Retinal pigment epithelial cell (primary cell): ENCODE measurements at regions not wholly inside any gene's neighbourhood (a gene's known extent, or its start where the extent isn't known, plus 50 kb on each side); places are given as distances from the start of the nearest gene placed in this dataset.
"Not testable (repeated sequence)": the region's sequence is repeated elsewhere in the genome, so short reads cannot be mapped to it uniquely, and the experiment has no call there.

Experiments
- DNase-seq: peaks from one replicate; pipeline ENCODE4 v3.0.0-alpha.2; 2010; ENCODE audit warnings: low read depth
- H3K4me3 ChIP-seq: 2 replicates; pipeline ENCODE4 v1.5.1; 2011; ENCODE audit warnings: mild to moderate bottlenecking, low read length, control low read depth, moderate library complexity
- CTCF ChIP-seq: conservative IDR thresholded peaks from 2 replicates; pipeline ENCODE4 v1.5.1; 2011; ENCODE audit warnings: low read depth, low read length, control low read depth, inconsistent platforms

GRCh38 chrX:121169099-121170035 is 122.0 kb downstream of the GLUD2 start:
- H3K4me3 ChIP-seq = no peak overlapping the region
- no peak for TF ChIP-seq CTCF
- DNase-seq = no peak

GRCh38 chrX:121172703-121173102 is 125.3 kb downstream of the GLUD2 start:
- H3K4me3 ChIP-seq = no peak overlapping the region
- TF ChIP-seq CTCF = no peak
- DNase-seq = no peak

- no peak overlapping the region for H3K4me3 ChIP-seq
- peak; percentile 5 for DNase-seq
- TF ChIP-seq CTCF = no peak
Observed at GRCh38 chrX:121179972-121180371, 132.6 kb downstream of the GLUD2 start.

- TF ChIP-seq CTCF = no peak
- no peak overlapping the region for H3K4me3 ChIP-seq
- DNase-seq = no peak
Observed at GRCh38 chrX:121191779-121192178, 144.4 kb downstream of the GLUD2 start.

GRCh38 chrX:121195719-121196118 is 148.3 kb downstream of the GLUD2 start:
- TF ChIP-seq CTCF = no peak
- no peak overlapping the region for H3K4me3 ChIP-seq
- DNase-seq = no peak

GRCh38 chrX:121196872-121197444 is 149.5 kb downstream of the GLUD2 start:
- not testable (repeated sequence) for DNase-seq, H3K4me3 ChIP-seq

GRCh38 chrX:121208563-121208962 is 161.2 kb downstream of the GLUD2 start:
- DNase-seq = no peak
- no peak for TF ChIP-seq CTCF
- H3K4me3 ChIP-seq = no peak overlapping the region
